Large intestine (tissue), 3 donors: ENCODE measurements at regions not wholly inside any gene's neighbourhood (a gene's known extent, or its start where the extent isn't known, plus 50 kb on each side); places are given as distances from the start of the nearest gene placed in this dataset.

Experiments used
- DNase-seq, 2 donors: peaks; one replicate each; pipeline versions ENCODE4 v3.0.0 to v3.0.0-alpha.2; 2013
- H3K27ac ChIP-seq: one replicate; pipeline ENCODE4 v1.5.1; 2013; ENCODE audit warnings: low read length
- H3K27me3 ChIP-seq: 2 replicates; pipeline ENCODE4 v1.6.1; 2013; ENCODE audit warnings: low read length; ENCODE audit not compliant: control insufficient read depth, insufficient read depth
- H3K36me3 ChIP-seq: 2 replicates; pipeline ENCODE4 v1.6.1; 2013; ENCODE audit warnings: low read length; ENCODE audit not compliant: control insufficient read depth, insufficient read depth
- H3K4me1 ChIP-seq: one replicate; pipeline ENCODE4 v1.6.1; 2013; ENCODE audit warnings: low read length; ENCODE audit not compliant: control insufficient read depth, insufficient read depth
- H3K4me3 ChIP-seq: one replicate; pipeline ENCODE4 v1.5.1; 2013; ENCODE audit warnings: low read length
- H3K9me3 ChIP-seq: one replicate; pipeline ENCODE4 v1.6.1; 2013; ENCODE audit warnings: mild to moderate bottlenecking, low read depth, low read length, moderate library complexity; ENCODE audit not compliant: control insufficient read depth
- WGBS: methylation state at CpG from one replicate; pipeline ENCODE4 v1.1.5; 2013; ENCODE audit warnings: low lambda C conversion rate; ENCODE audit not compliant: insufficient coverage; 5-methylcytosine and 5-hydroxymethylcytosine counted together

DNA sequence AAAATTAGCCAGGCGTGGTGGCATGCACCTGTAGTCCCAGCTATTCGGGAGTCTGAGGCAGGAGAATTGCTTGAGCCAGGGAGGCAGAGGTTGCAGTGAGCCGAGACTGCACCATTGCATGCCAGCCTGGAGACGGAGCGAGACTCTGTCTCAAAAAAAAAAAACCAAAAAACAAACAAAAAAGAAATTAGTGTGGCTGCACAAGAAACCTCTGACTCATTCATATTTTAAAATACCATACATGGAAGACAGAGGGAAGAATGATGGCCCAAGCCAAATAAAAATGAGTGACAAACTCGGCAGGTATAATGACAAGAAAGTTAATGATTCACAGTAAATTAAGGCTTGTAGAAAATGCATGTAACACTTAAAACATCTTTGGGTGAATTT lies 875.8 kb downstream of the EPHA4 start:
- no peaks in the 10 kb centered on the region for H3K9me3 ChIP-seq
- no peaks in the 10 kb centered on the region for H3K4me1 ChIP-seq
- H3K27ac ChIP-seq = no peak overlapping the region
- no peak overlapping the region for H3K4me3 ChIP-seq
- no peaks in the 10 kb centered on the region for H3K36me3 ChIP-seq
- no peaks in the 10 kb centered on the region for H3K27me3 ChIP-seq
- 48% methylated on average over 2 of the region's 6 CpGs for WGBS
- DNase-seq = no peak

DNA sequence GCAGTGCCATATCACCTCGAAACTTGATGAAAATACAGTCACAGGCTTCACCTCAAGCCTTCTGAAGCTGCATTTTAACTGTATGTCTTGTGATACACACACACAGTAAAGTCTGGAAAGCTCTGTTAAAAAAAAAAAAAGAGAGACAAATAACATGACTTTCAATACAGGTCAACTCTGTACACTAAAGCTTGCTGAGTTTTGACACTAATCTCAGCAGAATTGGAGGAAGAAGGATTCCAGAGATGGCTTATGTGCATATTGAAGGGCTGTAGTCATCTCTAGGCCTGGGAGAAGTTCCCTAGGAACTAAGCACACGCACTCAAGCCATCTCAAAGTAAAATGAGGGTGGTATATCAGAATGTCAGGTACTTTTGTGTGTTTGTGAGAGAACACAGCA lies 875.1 kb downstream of the EPHA4 start:
- H3K4me3 ChIP-seq = no peak overlapping the region
- H3K27ac ChIP-seq = no peak overlapping the region
- 100% methylated on average over 1 of the region's 2 CpGs for WGBS
- DNase-seq = no peak
- no peaks in the 10 kb centered on the region for H3K9me3 ChIP-seq
- H3K27me3 ChIP-seq = no peaks in the 10 kb centered on the region
- no peaks in the 10 kb centered on the region for H3K36me3 ChIP-seq
- H3K4me1 ChIP-seq = no peaks in the 10 kb centered on the region

DNA sequence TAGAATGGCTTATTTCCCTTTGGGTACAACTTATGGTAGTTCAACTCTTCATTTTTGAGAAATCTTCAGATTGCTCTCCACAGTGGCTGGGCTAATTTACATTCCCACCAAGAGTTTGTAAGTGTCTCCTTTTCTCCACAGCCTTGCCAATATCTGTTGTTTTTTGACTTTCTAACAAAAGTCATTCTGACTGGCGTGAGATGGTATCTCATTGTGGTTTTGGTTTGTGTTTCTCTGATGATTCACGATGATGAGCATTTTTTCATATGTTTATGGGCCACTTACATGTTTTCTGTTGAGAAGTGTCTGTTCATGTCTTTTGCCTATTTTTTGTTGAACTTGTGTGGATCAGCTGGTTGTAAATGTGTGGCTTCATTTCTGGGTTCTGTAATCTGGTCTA lies 871.0 kb downstream of the EPHA4 start:
- no peak for DNase-seq
- no peaks in the 10 kb centered on the region for H3K4me1 ChIP-seq
- H3K36me3 ChIP-seq = no peaks in the 10 kb centered on the region
- WGBS = no CpG with 5 or more reads among the region's 2 CpGs
- H3K27ac ChIP-seq = no peak overlapping the region
- no peaks in the 10 kb centered on the region for H3K9me3 ChIP-seq
- H3K27me3 ChIP-seq = no peaks in the 10 kb centered on the region
- H3K4me3 ChIP-seq = no peak overlapping the region

DNA sequence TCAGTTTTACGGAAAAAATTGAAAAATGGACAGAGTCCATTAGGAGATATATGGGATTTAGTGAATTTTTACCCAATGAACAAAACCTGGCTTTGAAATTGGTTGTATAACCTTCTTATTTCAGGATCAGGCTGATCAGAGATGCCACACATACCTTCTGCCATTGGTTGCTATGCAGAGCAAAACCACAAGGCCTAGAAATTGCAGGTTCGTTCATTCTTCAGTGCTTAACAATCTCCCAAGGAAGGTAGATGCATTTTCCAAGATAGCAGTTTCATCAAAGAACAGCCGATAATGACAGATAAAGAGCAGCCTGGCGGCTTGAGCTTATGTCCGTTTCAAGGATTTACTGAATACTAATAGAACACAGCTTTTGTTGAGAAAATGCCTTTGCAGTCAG lies 868.8 kb downstream of the EPHA4 start:
- H3K4me1 ChIP-seq = no peaks in the 10 kb centered on the region
- H3K27ac ChIP-seq = no peak overlapping the region
- no peak for DNase-seq
- H3K4me3 ChIP-seq = no peak overlapping the region
- H3K27me3 ChIP-seq = no peaks in the 10 kb centered on the region
- H3K9me3 ChIP-seq = no peaks in the 10 kb centered on the region
- 82% methylated on average over 1 of the region's 5 CpGs for WGBS
- no peaks in the 10 kb centered on the region for H3K36me3 ChIP-seq

DNA sequence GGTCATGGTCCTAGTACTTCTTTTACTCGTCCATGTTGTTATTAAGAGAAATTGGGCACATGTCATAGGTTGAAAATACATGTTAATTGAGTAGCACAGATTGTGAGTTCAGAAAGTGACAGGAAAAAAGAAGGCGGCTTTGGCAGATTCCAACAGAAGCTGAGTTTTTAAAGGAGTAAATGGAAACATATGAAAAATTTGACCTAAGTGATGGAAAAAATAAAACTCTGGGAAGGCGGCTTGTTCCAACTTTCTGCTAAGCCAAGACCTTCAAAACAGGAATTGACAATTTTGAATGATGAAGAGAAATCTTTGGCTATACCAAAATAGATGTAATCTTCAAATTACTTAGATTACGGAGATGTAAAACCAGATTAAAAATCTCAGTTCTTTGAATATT lies 868.0 kb downstream of the EPHA4 start:
- no peak overlapping the region for H3K4me3 ChIP-seq
- H3K36me3 ChIP-seq = no peaks in the 10 kb centered on the region
- WGBS = 96% methylated on average over 4 of the region's 4 CpGs
- no peak overlapping the region for H3K27ac ChIP-seq
- H3K27me3 ChIP-seq = no peaks in the 10 kb centered on the region
- H3K4me1 ChIP-seq = no peaks in the 10 kb centered on the region
- DNase-seq = no peak
- H3K9me3 ChIP-seq = no peaks in the 10 kb centered on the region

DNA sequence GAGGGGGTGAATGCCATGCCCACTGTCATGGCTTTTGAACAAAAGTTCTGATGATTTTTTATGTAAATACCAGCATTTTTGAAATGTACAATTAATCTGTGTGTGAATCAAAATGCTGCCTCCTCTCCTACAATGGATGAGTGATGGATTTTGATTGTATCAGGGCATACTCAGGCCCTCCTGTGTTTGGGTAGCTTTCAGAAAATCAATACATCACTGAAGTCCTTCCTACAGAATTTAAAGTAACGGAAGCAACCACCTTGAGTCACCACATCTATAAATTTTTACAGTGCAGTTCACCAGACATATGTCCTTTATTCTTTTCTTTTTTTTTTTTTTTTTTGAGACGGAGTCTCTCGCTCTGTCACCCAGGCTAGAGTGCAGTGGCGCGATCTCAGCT lies 867.3 kb downstream of the EPHA4 start:
- no peaks in the 10 kb centered on the region for H3K9me3 ChIP-seq
- 80% methylated on average over 1 of the region's 5 CpGs for WGBS
- H3K27me3 ChIP-seq = no peaks in the 10 kb centered on the region
- H3K27ac ChIP-seq = no peak overlapping the region
- H3K4me1 ChIP-seq = no peaks in the 10 kb centered on the region
- no peaks in the 10 kb centered on the region for H3K36me3 ChIP-seq
- no peak overlapping the region for H3K4me3 ChIP-seq
- no peak for DNase-seq

DNA sequence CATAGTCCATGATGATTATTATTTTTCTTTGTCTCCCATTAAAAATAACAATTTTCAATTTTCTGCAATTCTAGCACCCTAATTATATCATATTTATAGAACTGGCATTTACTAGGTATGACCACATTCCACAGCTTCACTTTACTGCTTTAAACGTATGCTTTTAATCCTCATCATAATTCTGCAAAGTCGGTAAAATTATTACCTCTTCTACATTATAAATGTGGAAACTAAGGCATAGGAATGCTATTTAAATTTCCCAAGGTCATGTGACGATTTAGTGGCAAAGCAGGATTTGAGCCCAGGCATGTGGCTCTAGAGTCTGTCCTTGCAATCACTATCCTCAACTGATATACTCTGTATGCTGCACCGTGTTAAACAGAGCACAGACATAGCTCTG lies 866.4 kb downstream of the EPHA4 start:
- Histone ChIP-seq H3K4me1 (no peaks in the 10 kb centered on the region), H3K9me3 (no peaks in the 10 kb centered on the region), H3K27me3 (no peaks in the 10 kb centered on the region), H3K36me3 (no peaks in the 10 kb centered on the region), H3K4me3 (no peak overlapping the region), H3K27ac (no peak overlapping the region)
- 76% methylated on average over 2 of the region's 4 CpGs for WGBS
- no peak for DNase-seq

DNA sequence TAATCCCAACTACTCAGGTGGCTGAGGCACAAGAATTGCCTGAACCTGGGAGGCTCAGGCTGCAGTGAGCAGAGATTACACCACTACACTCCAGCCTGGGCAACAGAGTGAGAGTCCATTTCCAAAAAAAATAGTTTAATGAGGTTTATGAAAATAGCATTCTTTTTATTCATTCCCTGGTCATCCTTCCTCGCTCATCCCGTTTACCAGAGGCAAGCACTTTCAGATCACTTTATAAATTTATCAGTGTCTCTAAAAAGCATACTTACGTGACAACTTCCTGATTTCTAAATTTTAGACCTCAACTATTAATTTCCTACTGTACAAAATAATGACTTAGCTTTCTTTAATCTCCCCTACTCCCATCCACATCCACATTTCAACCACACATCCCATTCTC lies 864.8 kb downstream of the EPHA4 start:
- Histone ChIP-seq H3K4me1 (no peaks in the 10 kb centered on the region), H3K27ac (no peak overlapping the region), H3K4me3 (no peak overlapping the region), H3K27me3 (no peaks in the 10 kb centered on the region), H3K36me3 (no peaks in the 10 kb centered on the region), H3K9me3 (no peaks in the 10 kb centered on the region)
- DNase-seq = no peak
- 100% methylated on average over 2 of the region's 3 CpGs for WGBS

DNA sequence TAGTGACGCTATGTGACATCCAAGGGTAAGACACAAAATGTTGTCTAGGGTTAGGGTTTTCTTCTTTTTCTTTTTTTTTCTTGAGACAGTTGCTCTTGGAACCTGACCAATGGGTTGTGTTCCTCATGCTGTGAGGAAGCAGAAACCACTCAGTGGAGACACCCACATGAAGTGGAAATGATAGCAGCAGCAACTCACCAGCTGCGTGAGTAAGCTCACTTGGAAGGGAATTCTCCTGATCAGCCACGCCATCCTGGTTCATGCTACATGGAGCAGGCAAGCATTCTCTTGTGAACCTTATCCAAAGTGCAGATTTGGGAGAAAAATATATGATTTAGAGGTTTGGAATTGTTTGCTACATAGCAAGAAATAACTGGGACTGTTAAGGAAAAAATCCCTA lies 863.7 kb downstream of the EPHA4 start:
- no peaks in the 10 kb centered on the region for H3K36me3 ChIP-seq
- H3K27me3 ChIP-seq = no peaks in the 10 kb centered on the region
- no peak overlapping the region for H3K4me3 ChIP-seq
- no peak overlapping the region for H3K27ac ChIP-seq
- WGBS = no CpG with 5 or more reads among the region's 3 CpGs
- no peak for DNase-seq
- no peaks in the 10 kb centered on the region for H3K9me3 ChIP-seq
- H3K4me1 ChIP-seq = no peaks in the 10 kb centered on the region

DNA sequence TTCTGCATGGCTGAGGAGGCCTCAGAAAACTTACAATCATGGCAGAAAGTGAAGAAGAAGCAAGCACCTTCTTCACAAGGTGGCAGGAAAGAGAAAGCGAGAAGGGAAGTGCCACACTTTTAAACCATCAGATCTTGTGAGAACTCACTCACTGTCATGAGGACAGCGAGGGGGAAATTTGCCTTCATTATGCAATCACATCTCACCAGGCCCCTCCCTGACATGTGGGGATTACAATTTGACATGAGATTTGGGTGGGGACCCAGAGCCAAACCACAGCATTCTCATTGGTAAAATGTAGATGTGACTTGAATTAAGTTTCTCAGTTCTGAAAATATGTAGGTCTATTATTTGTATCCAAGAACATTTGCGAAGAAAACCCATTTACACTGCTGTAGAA lies 854.8 kb downstream of the EPHA4 start:
- H3K27ac ChIP-seq = no peak overlapping the region
- H3K27me3 ChIP-seq = no peaks in the 10 kb centered on the region
- no peaks in the 10 kb centered on the region for H3K36me3 ChIP-seq
- DNase-seq = no peak
- no peaks in the 10 kb centered on the region for H3K4me1 ChIP-seq
- no peaks in the 10 kb centered on the region for H3K9me3 ChIP-seq
- no CpG with 5 or more reads among the region's 3 CpGs for WGBS
- H3K4me3 ChIP-seq = no peak overlapping the region

DNA sequence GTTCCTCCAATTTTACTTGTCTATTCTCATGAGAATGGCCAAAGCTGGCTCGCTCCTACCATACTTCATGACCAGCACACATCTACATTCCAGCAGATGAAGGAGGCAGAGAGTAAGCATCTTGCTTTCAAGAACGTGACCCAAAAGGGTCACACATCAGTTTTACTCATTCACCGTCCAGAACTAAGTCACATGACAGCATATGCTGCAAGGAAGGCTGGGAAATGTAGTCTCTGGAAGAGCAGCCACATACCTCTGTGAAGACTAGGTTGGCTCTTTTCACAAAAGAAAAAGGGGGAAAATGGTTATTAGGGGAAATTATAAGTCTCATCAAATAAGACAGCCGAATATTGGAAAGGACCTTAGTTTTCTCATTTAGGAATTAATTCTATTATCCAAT lies 835.3 kb downstream of the EPHA4 start:
- H3K9me3 ChIP-seq = no peaks in the 10 kb centered on the region
- WGBS = no CpG with 5 or more reads among the region's 4 CpGs
- H3K4me3 ChIP-seq = no peak overlapping the region
- DNase-seq = no peak
- no peaks in the 10 kb centered on the region for H3K36me3 ChIP-seq
- no peaks in the 10 kb centered on the region for H3K4me1 ChIP-seq
- H3K27me3 ChIP-seq = no peaks in the 10 kb centered on the region
- H3K27ac ChIP-seq = no peak overlapping the region
